ENCODE measurements at regions not wholly inside any gene's neighbourhood (a gene's known extent, or its start where the extent isn't known, plus 50 kb on each side); places are given as distances from the start of the nearest gene placed in this dataset.

GRCh38 chr10:9535744-9536143 is 1481.3 kb downstream of the GATA3 start:
- TF ChIP-seq CTCF (IDR thresholded peaks at IDR 0.05): no peak
- no peak for TF ChIP-seq POLR2A (IDR thresholded peaks at IDR 0.05)

Data from esophagus squamous epithelium (tissue), 4 donors.